Epidermal melanocyte (primary cell): ENCODE measurements at regions not wholly inside any gene's neighbourhood (a gene's known extent, or its start where the extent isn't known, plus 50 kb on each side); places are given as distances from the start of the nearest gene placed in this dataset.

Experiments used
- DNase-seq: peaks from one replicate; pipeline ENCODE4 v3.0.0; 2011; ENCODE audit warnings: low spot score; ENCODE audit not compliant: insufficient read length

DNA sequence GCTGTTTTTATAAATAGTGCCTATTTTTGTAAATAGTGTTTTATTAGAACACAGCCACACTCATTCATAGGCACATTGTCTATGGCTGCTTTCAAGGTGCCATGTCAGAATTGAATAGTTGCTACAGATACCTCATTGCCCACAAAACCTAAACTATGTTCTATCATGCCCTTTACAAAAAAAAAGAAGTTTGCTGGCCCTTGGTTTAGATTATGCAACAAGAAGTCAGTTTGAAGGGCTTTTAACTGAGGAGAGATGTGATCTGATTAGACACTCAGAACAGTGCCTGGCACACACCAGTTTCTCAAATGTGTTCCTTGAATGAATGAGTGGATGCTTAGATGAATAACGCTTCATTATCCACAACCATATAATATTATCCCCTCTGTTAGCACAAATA lies 366.1 kb downstream of the MAFB start:
- no peak for DNase-seq

DNA sequence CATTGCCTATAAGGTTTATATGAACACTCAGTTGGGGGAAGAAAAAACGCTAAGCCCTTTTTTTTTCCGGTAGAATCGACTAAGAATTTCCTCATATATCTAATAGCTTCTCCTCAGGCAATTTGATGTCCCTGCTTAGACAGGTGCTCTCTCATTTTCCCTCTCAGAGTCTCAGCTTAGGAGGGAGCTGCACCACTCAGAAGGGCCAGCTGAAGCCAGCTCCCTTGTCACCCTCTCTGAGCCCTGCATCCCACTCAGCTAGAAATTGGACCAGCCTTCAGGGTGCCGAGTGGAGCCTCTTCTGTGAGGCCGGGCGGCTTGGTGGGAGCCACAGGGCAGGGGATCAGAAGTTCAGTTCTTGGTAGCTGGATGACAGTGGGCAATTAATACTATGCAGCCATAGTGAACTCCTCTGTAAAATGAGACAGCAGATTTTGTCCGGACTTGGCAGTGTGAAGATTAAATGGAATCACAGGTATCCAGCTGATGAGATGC lies 368.5 kb downstream of the MAFB start:
- no peak for DNase-seq

DNA sequence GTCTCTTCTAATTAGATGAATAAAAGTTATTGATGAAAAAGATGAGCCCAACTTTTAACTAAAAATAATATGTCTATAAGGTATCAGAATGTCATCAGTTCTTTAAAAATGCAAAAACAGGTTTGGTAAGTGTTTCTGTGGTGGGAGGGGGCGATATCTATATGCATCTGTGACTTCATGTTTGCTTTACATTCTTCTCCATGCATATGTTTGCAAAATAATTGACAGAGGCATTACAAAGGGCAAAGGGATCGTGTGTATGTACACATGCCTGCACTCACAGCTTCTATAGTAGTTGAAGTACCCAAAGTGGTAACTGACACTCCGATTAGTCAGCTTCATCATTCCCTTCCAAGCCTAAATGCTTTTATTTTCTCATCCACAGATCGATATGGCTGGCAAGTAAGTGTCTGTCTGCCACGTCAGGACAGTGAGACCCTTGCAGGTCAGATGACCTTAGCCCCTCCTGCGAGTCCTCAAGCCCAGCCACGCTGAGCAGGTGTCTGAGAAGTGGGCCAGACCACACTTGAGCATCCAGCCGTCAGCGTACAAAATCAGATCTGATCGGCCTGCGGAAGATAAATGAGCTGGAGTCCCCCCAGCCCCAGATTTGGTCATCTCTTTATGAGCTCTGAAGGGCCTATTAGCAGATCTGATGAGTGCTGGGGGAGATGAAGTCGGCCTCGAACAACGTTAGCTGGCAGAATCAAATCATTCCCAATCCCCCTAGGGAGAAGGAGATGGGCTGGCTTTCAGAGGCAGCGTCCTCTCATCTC lies 369.1 kb downstream of the MAFB start:
- DNase-seq, result no peak

DNA sequence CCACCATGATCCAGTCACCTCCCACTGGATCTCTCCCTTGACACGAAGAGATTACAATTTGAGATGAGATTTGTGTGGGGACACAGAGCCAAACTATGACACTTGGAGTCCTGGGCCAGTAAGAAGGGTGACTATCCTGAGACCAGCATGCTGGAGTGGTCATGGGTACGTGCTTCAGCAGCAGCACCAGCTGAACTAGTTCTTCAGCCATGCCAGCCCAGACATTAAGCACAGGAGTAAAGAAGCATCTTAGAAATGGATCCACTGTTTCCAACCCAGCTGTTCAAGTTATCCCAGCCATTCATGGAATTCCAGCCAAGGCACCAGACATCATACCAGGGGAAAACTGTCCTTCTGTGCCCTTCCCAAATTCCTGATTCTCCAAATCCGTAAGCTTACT lies 370.0 kb downstream of the MAFB start:
- DNase-seq, result no peak

DNA sequence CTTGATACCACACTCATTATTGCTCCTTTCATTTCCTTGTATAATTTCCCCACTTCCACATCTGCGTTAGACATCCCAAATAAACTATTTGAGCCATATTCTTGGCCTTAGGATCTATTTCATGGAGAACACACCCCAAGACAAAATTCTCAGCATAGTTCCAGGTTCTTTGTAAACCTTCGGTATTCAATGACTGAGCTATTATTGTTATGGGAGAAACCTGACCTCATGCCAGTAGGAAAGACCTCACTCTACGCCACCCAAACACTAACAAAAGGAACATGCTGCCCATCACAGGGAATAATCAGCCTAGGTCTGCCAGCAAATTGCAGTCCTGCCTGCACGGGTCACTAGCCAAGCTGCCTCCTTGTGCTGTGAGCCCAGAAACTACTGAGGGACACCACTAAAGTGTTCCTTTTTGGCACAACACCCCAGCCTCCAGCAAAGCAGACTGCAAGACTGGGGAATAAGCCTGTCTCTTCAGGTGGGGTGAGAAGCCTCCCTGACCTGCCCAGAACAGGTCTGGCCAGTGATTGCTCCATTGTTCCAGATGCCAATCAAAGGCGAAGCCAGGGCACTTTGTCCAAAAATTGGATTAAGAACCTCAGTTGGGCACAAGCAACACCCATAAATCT lies 371.8 kb downstream of the MAFB start:
- DNase-seq, result no peak

DNA sequence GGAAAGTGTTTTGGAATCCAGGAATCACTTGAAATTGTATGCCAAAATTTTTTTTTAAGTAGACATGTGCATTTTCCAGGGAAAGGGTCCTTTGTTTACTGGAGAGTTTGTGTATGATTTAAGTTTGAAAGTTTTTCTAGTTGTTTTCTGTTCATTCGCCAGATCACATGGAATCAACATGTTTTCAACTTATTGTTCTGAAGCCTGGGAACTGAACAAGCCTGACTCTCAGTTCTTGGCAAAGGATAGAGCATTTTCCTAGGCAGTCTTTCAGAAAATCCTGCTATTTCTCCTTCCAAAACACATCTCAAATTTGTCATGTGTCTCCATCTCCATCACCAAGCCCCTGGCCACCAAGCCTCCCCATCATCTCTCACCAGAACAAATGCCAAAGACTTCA lies 374.8 kb downstream of the MAFB start:
- no peak for DNase-seq

DNA sequence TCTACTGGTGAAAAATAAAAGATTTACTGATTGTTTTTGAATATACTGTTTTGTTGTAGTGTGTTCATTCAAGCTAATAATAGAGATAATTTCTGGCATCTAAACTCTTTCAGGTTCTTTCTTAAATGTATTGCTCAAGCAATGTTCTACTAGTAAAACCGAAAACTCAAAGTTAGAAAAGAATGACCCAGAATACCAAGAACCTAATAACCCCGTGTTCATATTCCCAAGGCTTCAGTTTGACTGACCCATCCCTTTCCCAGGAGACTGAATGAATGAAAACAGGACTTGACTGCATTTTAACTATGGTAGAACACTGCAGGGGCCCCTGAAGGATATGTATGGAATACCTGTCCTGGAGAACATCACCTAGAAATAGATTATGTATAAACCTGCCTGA lies 375.3 kb downstream of the MAFB start:
- DNase-seq, result no peak

DNA sequence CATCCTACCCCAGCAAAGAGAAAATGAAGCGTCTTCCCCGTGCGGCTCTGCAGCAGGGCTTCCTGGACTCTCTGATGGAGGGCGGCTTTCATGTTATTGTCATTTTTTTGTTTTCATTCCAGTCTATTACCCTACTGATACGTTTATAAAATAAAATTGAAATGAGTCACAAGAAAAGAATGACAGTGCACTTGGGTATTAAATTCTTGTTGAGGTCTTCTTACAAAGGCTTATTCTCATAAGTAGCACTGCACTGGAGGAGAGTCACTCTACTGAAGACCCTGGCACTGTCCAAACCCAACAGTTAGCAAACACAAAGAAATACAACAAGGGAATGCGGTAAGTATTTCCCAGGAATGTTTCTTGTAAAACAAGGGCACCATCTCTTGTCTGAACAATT lies 379.3 kb downstream of the MAFB start:
- no peak for DNase-seq

DNA sequence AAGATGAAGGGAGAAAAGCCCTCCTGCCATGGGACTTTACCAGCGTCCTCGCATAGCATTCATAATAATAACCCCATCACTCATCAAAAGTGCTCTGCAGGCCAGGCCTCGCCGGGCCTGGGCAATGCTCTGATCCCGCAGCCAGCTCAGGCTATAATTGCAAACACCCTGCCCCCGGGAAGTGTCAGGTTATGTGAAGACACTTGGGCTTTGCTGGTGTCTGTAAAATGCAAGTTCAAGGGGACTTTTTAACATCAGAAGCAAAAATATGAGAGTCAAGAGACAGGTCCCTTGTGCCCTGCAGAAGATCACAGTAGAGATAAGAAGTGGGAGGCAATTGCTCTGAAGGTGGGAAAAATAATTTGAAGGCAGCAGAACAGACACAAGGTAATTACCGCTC lies 381.0 kb downstream of the MAFB start:
- no peak for DNase-seq

DNA sequence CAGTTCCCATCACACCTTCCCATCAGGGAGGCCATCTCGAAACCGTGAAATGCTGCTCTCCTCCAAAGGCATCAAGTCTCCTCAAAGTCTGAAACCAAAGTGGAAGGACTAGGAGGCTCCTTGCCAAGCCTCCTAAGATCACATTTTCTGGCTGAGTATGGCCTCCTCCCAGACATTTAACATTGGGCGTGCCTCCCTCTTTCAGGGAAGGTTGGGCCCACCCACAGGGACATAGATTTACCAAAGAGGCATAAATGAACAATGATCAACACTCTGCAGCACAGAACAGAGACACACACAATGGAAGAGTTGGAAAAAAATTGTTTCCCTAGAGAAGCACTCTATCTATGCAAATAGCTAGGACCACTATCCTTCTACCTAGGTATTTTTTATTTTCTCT lies 381.8 kb downstream of the MAFB start:
- no peak for DNase-seq

DNA sequence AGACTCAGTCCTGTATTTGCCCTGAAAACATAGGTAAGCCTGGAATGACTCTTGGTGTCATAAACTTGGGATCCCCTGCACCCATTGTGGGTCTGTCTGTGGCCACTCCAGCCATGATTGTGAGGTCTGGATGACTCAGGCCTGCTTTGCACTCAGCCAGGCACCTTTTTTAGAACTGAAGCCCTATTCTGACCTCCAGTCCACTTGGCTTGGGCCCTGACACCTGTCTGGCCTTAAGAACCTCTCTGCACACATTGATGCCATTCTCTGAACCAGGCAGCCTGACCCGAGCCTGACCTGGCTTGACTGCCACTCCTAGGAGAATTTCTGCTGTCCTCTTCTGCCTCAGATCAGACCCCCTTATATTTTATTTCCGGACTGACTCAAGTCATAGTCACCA lies 383.7 kb downstream of the MAFB start:
- DNase-seq, result no peak

DNA sequence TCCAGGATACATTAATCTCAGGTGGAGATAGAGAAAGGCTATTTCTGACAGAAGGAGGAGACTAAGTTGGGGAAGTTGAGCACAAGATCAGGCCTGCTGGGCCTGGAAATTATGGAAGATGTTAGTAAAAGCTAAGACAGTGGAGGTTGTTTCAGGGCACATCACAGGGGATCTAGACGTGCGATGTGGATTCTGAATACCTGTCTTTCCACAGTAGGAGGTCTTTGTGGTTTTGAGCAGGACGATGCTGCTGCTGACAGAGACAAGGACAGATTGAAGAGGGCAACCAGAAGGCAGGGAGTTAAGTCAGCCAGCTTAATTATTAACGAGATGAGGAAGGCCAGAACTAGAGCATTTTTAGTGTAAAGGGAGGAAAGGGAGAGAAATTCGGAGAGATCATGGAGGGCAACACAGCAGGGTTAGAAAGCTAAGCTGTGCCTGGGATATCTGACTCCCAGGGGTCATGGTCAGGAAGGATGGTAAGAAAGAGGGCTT lies 384.9 kb downstream of the MAFB start:
- DNase-seq, result no peak

DNA sequence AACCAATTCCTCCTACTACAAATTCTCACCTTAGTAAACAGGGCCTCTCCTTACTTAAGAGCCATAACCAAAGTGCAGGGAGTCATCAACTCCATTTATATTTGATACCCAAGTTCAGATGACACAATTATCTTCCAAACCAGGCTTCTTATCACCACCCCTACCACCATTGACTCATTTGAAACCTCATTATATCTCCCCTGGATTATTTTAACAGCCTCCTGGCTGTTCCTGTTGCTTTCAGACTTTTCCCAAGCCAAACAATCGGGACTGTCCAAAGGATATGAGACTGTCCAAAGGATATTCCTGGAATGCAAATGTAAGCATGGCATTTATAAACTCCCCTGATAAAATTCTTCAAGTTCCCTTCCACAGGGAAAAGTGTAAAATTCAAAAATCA lies 394.3 kb downstream of the MAFB start:
- no peak for DNase-seq

DNA sequence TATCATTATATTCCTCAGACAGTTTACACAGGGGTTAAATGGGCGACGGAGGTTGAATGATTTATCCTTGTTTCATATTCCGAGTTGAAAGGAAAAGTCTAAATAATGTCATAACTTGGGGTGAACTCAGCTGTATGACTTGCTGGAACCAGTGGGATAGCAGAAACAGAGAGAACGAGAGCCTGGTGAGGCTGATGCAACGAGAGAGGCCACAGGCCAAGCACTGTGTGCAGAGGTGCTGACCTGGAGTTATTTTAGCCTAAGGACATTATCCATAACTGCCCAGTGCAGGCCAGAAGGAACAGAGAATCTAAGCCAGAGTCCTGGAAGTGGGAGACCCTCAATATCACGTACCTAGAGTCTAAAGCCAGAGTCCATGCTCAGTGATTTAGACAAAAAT lies 394.9 kb downstream of the MAFB start:
- no peak for DNase-seq

DNA sequence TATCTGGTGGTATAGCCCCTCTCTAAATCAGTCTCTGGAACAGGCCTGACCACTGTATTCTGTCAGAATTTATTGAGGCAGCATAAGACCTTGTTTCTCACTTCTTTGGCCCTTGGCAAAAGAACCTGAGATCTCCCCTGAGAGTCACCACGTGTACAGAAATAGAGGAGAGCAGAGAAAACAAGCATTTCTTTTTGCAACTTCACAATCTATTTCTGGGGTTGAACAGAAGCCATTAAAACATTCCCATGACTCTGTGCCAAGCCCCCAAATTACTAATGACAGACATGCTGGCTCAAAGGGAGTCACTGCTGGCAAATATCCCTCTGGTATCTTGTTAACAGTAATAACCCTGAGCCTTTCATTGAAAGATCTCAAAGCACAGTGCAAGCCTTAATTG lies 395.3 kb downstream of the MAFB start:
- no peak for DNase-seq

DNA sequence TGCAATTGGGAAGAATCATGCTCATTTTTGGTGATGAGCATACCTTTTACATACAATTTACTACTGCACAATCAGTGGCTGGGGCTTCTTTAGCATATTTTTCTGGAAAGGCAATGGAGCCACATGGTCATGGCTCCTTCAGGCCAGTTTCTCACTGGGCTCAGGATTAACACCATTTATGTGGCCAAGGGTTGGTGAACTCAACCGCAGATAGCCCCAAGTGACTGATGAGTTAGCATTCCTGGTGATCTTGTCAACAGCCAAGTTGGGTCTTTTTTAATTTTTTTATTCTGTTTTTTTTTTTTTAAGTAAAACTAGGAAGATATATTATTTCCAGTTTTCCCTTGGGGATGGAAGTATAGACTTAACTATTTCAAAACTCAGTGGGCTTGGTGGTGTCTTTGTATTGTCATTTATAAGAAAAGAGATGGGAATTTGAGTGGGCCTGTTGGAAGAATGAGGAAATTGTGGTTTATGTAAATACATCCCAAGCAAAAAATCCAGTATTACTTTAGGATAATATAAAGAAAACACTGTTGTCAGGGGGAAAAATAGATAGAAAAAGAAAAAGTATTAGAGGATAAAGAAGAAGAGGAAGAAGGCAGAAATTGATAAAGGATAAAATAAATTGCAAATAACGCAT lies 397.4 kb downstream of the MAFB start:
- DNase-seq, result no peak

DNA sequence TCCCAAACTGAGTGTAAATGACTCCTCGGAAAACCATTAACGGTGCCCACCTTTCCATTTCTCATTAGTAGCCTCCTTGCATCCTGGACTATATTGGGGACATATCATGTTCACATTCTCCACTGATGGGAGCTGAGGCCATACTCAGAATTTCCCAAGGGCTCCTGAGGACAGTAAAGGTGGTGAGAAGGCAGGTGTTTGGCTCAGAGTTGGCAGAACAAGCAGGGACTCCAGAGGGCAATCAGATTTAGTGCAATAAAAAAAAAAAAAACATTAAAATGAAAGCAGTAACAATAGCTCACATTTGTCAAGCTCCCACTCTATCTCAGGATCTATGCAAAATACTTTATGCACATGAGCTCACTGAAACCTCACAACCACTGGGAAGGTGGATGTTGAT lies 401.4 kb downstream of the MAFB start:
- DNase-seq, result no peak

DNA sequence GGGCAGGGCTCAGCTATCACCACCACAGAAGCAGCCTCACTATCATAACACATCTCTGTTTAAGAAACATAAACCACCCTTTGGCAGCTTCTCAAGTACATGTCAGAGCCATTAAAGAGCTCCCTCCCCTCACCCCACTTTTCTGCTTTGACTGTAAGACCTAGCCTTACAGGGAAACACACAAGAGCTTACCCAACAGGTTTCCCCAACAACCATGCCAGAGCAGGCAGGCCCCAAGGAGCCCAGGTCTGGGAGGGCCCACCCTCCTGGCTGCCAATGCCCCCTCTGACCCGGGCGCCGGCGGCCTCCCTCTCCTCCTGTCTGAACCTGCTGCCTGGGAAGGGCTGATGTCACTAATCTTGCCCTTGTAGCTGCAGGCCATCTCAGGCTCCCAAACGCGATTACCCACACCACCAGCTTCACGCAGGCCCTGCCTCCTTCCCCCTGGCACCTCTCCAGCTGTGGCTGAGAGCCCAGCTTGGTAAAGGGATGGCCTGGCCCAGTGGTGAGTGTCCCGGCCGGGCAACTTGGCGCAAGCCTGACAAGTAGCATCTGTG lies 402.0 kb downstream of the MAFB start:
- DNase-seq, result no peak

DNA sequence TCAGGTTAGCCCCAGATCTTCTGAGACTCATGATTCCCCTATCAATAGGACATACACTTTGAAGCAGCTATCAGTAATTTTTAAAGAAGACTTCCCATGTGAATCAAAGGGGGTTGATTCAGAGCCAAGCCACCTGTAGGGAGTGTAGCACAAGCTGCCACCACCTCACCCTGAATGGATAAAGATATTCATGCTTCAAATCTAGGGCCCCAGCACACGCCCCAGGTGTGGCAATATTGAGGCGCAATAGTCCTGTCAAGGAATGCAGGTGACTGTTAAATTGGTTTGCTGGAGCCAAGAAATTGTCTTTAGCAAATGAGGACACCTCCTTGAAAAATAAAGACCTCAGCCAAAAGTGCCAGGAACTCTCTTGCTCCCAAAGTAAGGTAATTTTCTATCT lies 404.4 kb downstream of the MAFB start:
- no peak for DNase-seq

DNA sequence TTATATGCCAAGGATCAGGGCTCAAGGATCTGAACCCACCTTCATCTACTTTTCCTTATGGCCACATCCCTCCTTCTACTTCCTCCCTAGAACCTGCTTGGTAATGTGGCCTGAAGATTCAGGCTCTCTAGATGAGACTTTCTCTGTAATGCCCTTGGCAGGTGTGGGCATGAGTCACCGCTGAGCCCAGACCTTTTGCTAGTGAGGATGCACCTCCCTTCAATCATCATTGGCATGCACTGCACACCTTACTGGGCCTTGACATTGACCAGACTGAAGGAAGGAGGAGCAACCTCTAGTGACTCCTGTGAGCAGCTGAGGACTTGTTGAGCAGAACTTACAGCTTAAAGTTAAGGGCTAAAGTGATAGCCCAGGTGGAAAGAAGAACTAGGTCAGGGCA lies 405.3 kb downstream of the MAFB start:
- DNase-seq, result no peak

DNA sequence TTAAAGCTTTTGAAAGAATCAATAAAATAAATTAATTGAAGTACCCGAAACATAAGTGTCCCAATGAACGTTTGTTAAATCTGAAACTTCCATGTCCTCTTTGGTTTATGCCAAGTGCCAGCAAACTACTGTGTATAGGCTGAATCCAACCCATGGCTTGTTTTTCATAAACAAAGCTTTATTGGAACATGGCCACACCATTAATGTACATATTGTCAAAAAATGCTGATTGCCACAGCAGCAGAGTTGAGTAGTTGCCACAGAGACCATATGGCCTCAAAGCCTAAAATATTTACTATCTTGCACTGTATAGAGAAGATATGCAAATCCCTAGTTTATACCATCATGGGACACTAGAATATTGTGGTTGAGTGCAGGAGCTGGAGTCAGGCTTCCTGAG lies 406.1 kb downstream of the MAFB start:
- DNase-seq, result no peak

DNA sequence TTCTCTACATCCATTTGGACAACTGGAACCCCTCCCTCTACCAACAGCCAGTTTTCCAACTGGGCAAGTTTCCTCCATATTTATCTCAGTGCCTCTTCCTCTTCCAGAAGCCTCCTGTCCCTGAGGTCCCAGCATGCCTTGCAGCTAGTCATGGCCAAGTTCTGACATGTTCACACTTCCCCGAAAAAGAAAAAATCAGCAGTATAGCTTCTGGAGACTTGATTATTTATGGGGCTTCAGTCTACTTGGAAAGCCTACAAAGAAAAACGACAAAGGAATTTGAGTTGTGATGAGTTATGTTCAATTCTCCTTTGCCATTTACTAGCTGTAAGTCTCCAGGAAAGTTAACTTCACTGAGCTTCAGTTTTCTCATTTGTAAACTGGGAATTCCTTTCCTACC lies 406.5 kb downstream of the MAFB start:
- DNase-seq, result no peak
